Fibroblast of the aortic adventitia (primary cell): ENCODE measurements at regions not wholly inside any gene's neighbourhood (a gene's known extent, or its start where the extent isn't known, plus 50 kb on each side); places are given as distances from the start of the nearest gene placed in this dataset.
A peak's percentile ranks its signal among the peaks of the same experiment; 100 is the strongest.

Experiments
- DNase-seq: peaks from one replicate; pipeline ENCODE4 v3.0.0-alpha.2; 2010; ENCODE audit warnings: low read depth
- H3K4me3 ChIP-seq: 2 replicates; pipeline ENCODE4 v1.5.1; 2011; ENCODE audit warnings: low read depth, mild to moderate bottlenecking, control low read depth, low read length, moderate library complexity
- TF ChIP-seq, protein P1 (sequence below): IDR thresholded peaks from 2 replicates; pipeline ENCODE4 v1.5.1; 2011; ENCODE audit warnings: mild to moderate bottlenecking, low read length, control low read depth, inconsistent platforms; ENCODE audit not compliant: insufficient read depth

DNA sequence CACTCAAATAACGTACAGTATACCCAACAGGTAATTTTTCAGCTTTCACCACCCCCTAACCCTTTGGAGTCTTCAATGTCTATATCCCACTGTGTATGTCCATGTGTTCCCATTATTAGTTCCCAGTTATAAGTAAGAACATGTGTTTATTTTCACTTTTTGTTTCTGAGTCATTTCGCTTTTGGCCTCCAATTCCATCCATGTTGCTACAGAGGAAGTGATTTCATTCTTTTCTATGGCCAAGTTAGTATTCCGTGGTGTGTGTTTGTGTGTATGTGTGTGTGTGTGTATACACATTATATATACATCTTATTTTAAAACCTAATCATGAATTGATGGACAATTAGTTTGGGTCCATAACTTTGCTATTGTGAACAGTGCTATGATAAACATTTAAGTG is 464.4 kb downstream of the CMPK2 start:
- H3K4me3 ChIP-seq, result no peak overlapping the region
- DNase-seq, result peak; percentile 3
- TF ChIP-seq, protein P1, sequence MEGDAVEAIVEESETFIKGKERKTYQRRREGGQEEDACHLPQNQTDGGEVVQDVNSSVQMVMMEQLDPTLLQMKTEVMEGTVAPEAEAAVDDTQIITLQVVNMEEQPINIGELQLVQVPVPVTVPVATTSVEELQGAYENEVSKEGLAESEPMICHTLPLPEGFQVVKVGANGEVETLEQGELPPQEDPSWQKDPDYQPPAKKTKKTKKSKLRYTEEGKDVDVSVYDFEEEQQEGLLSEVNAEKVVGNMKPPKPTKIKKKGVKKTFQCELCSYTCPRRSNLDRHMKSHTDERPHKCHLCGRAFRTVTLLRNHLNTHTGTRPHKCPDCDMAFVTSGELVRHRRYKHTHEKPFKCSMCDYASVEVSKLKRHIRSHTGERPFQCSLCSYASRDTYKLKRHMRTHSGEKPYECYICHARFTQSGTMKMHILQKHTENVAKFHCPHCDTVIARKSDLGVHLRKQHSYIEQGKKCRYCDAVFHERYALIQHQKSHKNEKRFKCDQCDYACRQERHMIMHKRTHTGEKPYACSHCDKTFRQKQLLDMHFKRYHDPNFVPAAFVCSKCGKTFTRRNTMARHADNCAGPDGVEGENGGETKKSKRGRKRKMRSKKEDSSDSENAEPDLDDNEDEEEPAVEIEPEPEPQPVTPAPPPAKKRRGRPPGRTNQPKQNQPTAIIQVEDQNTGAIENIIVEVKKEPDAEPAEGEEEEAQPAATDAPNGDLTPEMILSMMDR, result no peak

GRCh38 chr2:6408057-6408456 is 457.6 kb downstream of the CMPK2 start:
- TF ChIP-seq, protein P1, result no peak
- no peak overlapping the region for H3K4me3 ChIP-seq
- no peak for DNase-seq

- peak; percentile 22 for DNase-seq
- TF ChIP-seq, protein P1, result no peak
- H3K4me3 ChIP-seq, result no peak overlapping the region
Measured at GRCh38 chr2:6410313-6410712, 455.4 kb downstream of the CMPK2 start.

DNA sequence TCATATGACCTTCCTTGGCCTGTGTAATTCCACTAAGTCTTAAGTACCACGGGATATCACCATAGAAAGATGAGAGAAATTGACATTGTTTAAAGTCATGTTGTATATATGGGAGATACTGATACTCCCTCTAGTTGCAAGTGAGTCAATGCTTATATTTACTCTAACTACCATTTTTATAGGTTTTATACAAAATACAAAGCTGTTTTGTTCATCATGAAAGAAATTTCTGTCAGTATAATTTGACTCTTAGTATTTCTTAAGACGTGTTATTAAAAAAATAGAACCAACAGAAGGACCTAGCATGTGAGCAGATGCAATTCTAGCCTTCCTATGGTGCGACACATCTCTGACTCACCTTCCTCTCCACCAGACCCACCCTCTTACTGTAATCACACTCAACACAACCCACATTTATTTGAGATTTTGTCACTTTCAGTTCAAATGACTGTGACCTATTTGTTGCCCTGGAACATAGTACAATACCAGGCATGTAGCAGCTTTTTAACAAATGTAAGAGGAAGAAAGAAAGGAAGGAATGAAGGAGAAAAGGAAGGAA is 453.1 kb downstream of the CMPK2 start:
- DNase-seq, result peak; percentile 28
- TF ChIP-seq, protein P1, result no peak
- H3K4me3 ChIP-seq, result no peak overlapping the region

DNA sequence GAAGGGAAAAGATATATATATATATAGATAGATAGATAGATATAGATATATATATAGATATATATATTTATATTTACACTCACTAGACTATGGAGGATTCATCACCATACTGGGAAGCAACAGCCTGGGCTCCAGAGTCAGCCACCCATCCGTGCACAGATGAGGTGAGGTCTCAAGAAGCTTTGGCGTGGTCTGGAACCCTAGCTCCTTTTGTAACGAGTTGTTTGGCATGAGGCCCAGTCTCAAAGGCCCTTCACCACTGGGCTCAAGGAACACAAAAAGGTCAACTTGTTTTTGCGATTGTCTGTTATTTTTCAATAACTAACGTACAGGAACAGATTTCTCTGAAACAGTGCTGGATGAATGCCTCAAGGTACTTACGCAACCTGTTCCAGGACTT is 448.7 kb downstream of the CMPK2 start:
- DNase-seq, result no peak
- TF ChIP-seq, protein P1, result no peak
- no peak overlapping the region for H3K4me3 ChIP-seq

DNA sequence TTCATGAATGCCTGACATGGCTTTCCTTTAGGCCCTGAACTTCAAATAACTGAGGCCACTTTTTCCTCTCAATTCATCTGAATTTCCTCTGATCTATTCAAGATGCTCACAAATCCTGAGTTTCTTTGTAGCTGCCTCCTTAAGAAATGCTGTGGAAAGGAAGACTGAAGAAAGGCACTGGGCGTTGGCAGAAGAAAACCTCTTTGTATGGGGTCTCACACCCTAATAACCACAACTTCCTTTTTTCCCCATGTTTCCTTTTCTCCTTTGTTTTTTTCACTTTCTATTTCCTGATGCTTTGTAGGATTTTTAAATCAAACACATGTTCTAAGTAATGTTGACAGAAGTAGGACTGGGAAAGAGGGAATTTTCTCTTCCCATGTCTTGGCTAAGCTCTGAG is 447.4 kb downstream of the CMPK2 start:
- TF ChIP-seq, protein P1, result no peak
- no peak overlapping the region for H3K4me3 ChIP-seq
- no peak for DNase-seq

DNA sequence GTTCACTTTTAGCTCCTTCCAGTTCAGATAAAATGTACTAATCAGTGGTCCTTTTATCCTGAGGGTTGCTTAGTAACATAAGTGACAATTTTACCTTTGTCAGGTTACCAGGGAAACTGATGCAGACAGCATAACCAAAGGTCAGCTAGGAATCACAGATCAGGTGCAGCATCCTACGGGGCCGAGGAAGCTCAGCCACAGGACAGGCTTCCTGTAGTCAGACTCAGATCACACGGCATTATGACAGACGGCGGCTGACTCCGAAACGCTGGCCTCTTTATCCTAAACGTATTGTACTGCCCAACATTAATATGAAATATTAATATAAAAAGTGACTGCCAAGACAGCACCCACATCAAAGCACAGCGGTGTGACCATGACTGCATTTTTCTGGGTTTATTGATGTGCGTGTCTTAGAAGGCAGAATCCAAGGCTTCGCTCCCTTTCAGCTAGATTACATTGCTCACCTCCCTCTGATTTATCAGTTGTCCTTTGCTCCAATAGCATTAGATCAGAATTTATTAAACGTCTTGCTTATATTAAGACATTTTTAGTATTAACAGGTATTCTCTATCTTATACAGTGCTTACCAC is 444.5 kb downstream of the CMPK2 start:
- no peak overlapping the region for H3K4me3 ChIP-seq
- TF ChIP-seq, protein P1, result no peak
- no peak for DNase-seq
